Endothelial cell of hepatic sinusoid (primary cell): ENCODE measurements at regions not wholly inside any gene's neighbourhood (a gene's known extent, or its start where the extent isn't known, plus 50 kb on each side); places are given as distances from the start of the nearest gene placed in this dataset.

Experiments
- in situ Hi-C: cut with HindIII; loops from 2 replicates; pipeline ENCODE4 v1.10.0; 2017; ENCODE audit warnings: low sequenced_read_pairs

GRCh38 chr10:129305046-129305445, 162.0 kb upstream of the MGMT start:
- in situ Hi-C loops: no loop called here

- in situ Hi-C loops: no loop called here
Observed at GRCh38 chr10:129307141-129307540, 159.9 kb upstream of the MGMT start.

- in situ Hi-C loops: no loop called here
Observed at GRCh38 chr10:129308953-129309564, 158.0 kb upstream of the MGMT start.

GRCh38 chr10:129309565-129309964, 157.5 kb upstream of the MGMT start:
- in situ Hi-C loops: no loop called here

- in situ Hi-C loops: no loop called here
Observed at GRCh38 chr10:129310881-129311280, 156.2 kb upstream of the MGMT start.

- in situ Hi-C loops: no loop called here
Observed at GRCh38 chr10:129319934-129320333, 147.1 kb upstream of the MGMT start.

GRCh38 chr10:129320340-129320739, 146.7 kb upstream of the MGMT start:
- in situ Hi-C loops: no loop called here

GRCh38 chr10:129321727-129322126, 145.3 kb upstream of the MGMT start:
- in situ Hi-C loops: no loop called here

- in situ Hi-C loops: no loop called here
Observed at GRCh38 chr10:129322933-129323820, 143.9 kb upstream of the MGMT start.

- in situ Hi-C loops: no loop called here
Observed at GRCh38 chr10:129323879-129324278, 143.2 kb upstream of the MGMT start.

- in situ Hi-C loops: no loop called here
Observed at GRCh38 chr10:129325893-129326292, 141.1 kb upstream of the MGMT start.

- in situ Hi-C loops: no loop called here
Observed at GRCh38 chr10:129328546-129328945, 138.5 kb upstream of the MGMT start.

- in situ Hi-C loops: no loop called here
Observed at GRCh38 chr10:129329385-129330055, 137.5 kb upstream of the MGMT start.

- in situ Hi-C loops: no loop called here
Observed at GRCh38 chr10:129330211-129330610, 136.8 kb upstream of the MGMT start.

- in situ Hi-C loops: no loop called here
Observed at GRCh38 chr10:129331207-129331838, 135.7 kb upstream of the MGMT start.

- in situ Hi-C loops: no loop called here
Observed at GRCh38 chr10:129331839-129332220, 135.2 kb upstream of the MGMT start.

GRCh38 chr10:129332476-129332875, 134.6 kb upstream of the MGMT start:
- in situ Hi-C loops: no loop called here

- in situ Hi-C loops: no loop called here
Observed at GRCh38 chr10:129333706-129334105, 133.3 kb upstream of the MGMT start.

GRCh38 chr10:129334266-129334665, 132.8 kb upstream of the MGMT start:
- in situ Hi-C loops: no loop called here

GRCh38 chr10:129335396-129335795, 131.6 kb upstream of the MGMT start:
- in situ Hi-C loops: no loop called here

GRCh38 chr10:129335942-129336341, 131.1 kb upstream of the MGMT start:
- in situ Hi-C loops: no loop called here
